Left ventricle myocardium inferior (tissue), 1 donor: ENCODE measurements at regions not wholly inside any gene's neighbourhood (a gene's known extent, or its start where the extent isn't known, plus 50 kb on each side); places are given as distances from the start of the nearest gene placed in this dataset.

Experiments used
- DNase-seq: peaks from one replicate; pipeline ENCODE4 v3.0.0-alpha.2; 2020
- H3K27ac ChIP-seq: fragments of 200-600 bp; replicated peaks from 2 replicates; pipeline ENCODE4 v1.8.0; 2021
- H3K27me3 ChIP-seq: fragments of 200-600 bp; 2 replicates; pipeline ENCODE4 v1.8.0; 2021; ENCODE audit warnings: low read depth
- H3K36me3 ChIP-seq: fragments of 200-600 bp; 2 replicates; pipeline ENCODE4 v1.8.0; 2021
- H3K4me1 ChIP-seq: fragments of 200-600 bp; 2 replicates; pipeline ENCODE4 v1.8.0; 2021
- H3K4me3 ChIP-seq: fragments of 200-600 bp; 2 replicates; pipeline ENCODE4 v1.8.0; 2021; ENCODE audit warnings: mild to moderate bottlenecking, moderate library complexity
- H3K9me3 ChIP-seq: fragments of 200-600 bp; replicated peaks from 2 replicates; pipeline ENCODE4 v1.8.0; 2021
- intact Hi-C: fragments of 100-400 bp; cut with micrococcal nuclease; formaldehyde crosslinking; loops from one replicate; pipeline ENCODE4 v1.11.0; 2022
- TF ChIP-seq, protein P1 (sequence below): fragments of 200-600 bp; IDR thresholded peaks from 2 replicates; pipeline ENCODE4 v1.8.0; 2021; ENCODE audit warnings: antibody characterized with exemption, mild to moderate bottlenecking, borderline replicate concordance
- donor health status: DM: no; HTN: yes; CAD: no; lungs with severe emphysema.

DNA sequence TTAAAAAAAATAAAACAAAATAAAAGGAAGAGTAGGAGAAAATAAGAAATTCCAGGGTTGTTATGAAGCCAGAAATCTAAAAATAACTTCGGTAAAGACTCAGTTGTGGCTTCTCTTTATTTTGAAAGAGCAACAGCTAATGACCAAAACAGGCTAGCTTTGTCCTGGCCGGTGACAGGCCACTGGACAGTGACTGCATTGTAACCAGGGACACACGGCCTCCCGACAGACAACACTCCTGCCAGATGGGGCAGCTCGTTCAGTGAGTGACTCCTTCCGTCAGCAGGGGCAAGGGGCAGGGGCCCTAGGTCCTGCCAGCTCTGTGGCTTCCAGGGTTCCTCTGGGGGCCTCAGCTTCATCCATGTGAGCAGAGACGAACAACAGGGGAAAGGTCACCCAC lies 173.4 kb downstream of the KATNAL1 start:
- TF ChIP-seq, protein P1, sequence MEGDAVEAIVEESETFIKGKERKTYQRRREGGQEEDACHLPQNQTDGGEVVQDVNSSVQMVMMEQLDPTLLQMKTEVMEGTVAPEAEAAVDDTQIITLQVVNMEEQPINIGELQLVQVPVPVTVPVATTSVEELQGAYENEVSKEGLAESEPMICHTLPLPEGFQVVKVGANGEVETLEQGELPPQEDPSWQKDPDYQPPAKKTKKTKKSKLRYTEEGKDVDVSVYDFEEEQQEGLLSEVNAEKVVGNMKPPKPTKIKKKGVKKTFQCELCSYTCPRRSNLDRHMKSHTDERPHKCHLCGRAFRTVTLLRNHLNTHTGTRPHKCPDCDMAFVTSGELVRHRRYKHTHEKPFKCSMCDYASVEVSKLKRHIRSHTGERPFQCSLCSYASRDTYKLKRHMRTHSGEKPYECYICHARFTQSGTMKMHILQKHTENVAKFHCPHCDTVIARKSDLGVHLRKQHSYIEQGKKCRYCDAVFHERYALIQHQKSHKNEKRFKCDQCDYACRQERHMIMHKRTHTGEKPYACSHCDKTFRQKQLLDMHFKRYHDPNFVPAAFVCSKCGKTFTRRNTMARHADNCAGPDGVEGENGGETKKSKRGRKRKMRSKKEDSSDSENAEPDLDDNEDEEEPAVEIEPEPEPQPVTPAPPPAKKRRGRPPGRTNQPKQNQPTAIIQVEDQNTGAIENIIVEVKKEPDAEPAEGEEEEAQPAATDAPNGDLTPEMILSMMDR: no peak
- Histone ChIP-seq H3K27me3 (no peaks in the 10 kb centered on the region), H3K4me1 (peaks cover 8% of the 10 kb centered on the region), H3K27ac (no peak overlapping the region), H3K4me3 (no peak overlapping the region), H3K9me3 (no peaks in the 10 kb centered on the region), H3K36me3 (no peaks in the 10 kb centered on the region)
- DNase-seq: no peak
- intact Hi-C loops: loop anchor here (10.0 kb wide), 1 partner anchor 331 kb away; the partner anchor contains the start of gene HMGB1

DNA sequence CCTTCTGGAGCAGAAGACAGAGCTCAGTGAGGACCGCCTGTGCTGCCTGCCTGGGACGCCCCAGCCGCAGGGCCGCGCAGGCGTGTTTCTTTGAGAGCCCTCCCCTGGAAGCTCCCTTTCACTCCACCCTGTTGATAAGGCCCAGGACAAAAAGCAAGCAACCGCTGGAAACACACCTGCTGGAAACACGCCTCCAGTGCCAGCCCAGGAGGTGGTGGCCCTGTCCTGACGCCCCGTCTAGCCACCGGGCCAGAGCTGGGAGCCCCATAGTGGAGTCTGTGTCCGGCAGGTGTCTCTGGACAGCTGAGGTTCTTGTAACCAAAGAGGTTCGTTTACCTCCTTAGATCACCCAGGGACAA lies 173.8 kb downstream of the KATNAL1 start:
- Histone ChIP-seq H3K4me3 (no peak overlapping the region), H3K9me3 (no peaks in the 10 kb centered on the region), H3K36me3 (no peaks in the 10 kb centered on the region), H3K27ac (no peak overlapping the region), H3K4me1 (peaks cover 8% of the 10 kb centered on the region), H3K27me3 (no peaks in the 10 kb centered on the region)
- TF ChIP-seq, protein P1: no peak
- intact Hi-C loops: loop anchor here (10.0 kb wide), 1 partner anchor 331 kb away; the partner anchor contains the start of gene HMGB1
- DNase-seq: no peak

DNA sequence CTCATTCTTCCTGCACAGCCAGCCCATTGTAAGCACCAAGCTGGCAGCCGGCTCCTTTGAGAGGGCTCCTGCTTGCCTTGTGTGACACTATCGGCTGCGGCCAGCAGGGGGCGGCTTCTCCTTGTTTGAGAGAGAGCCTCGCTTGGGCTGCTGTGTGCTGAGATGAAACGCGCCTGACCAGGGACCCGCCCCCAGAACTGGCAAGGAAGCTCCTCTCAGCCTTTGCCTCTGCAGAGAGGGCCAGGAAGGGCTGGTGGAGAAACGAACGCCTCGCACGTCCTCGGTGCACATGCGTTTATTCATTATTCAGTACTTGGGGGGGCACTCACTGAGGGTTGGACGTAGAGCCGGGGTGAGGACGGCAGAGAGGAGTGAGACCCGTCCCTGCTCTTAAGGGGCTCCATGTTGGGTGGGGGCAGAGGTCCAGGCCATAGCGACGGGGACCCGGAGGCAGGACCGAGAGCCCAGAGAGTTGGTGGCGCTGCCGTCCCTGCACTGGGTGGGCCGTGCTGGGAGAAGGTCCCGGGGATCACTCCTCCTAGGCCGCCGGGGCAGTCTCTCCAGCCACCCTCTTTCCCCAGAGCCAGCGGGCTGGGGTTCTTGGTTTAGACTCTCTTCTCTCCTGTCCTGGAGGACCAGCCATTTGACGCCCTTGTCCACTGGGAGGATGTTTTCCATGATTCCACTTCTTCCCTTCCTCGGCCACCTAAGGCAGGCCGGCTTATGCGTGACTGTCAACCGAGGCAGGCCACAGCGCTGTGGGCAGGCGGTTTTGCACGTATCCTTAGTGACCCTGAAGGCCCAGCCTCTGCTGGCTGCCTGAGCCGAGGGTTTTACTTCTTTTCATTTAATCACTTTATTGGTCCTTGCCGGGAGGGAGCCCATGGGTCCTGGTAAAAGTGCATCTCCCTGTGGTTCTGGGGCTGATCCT lies 174.5 kb downstream of the KATNAL1 start:
- Histone ChIP-seq H3K27me3 (no peaks in the 10 kb centered on the region), H3K27ac (no peak overlapping the region), H3K4me3 (no peak overlapping the region), H3K36me3 (no peaks in the 10 kb centered on the region), H3K4me1 (peaks cover 9% of the 10 kb centered on the region), H3K9me3 (no peaks in the 10 kb centered on the region)
- peak; percentile 96 for DNase-seq
- TF ChIP-seq, protein P1: peak; percentile 95
- intact Hi-C loops: loop anchor here (10.0 kb wide), 1 partner anchor 332 kb away; the partner anchor contains the start of gene HMGB1

DNA sequence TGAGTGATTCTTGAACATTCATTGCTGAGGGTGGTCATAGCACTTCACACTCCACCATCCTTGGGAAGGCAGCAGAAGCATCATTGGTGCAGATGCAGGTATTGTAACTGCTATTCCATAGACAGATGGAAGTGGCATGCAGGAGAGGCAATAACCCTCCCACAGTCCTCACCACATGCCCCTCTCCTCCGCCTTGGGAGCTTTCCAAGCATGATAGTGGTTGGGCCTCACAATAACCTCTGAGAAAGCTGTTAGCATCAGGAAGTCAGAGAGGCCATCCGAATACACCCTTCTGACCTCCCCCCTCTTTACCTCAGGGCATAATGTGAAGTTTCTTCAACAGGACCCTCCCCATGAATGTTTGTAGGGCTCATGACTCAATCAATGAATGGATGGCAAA lies 177.9 kb downstream of the KATNAL1 start:
- TF ChIP-seq, protein P1: no peak
- intact Hi-C loops: no loop called here
- peaks cover 21% of the 10 kb centered on the region for H3K4me1 ChIP-seq

DNA sequence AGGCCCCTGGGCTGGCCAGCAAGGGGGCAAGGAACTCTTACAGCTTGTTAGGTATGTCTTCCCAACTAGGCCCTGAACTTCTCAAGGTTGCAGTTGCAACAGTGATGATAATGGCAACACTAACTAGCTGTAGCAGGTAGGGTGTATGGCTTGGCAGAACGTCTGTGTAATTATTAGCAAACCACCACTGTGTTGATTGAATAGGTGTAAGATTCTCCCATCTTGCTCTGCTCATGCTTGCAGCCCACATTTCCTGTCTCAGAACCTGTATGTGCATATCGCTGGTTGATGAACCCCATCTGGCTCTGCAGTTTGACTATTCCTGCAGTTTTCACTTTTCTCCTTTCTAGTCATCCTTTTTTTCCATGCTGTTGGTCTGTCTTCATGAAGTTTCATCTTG lies 178.8 kb downstream of the KATNAL1 start:
- H3K27me3 ChIP-seq: peaks cover 6% of the 10 kb centered on the region
- H3K4me3 ChIP-seq: no peak overlapping the region
- intact Hi-C loops: no loop called here

More for the DNA sequence above, 177.9 kb downstream of the KATNAL1 start:
- no peak for DNase-seq
- Histone ChIP-seq H3K9me3 (no peaks in the 10 kb centered on the region), H3K4me3 (no peak overlapping the region), H3K36me3 (no peaks in the 10 kb centered on the region), H3K27me3 (peaks cover under 1% of the 10 kb centered on the region), H3K27ac (no peak overlapping the region)

More for the DNA sequence above, 178.8 kb downstream of the KATNAL1 start:
- DNase-seq: no peak
- Histone ChIP-seq H3K36me3 (no peaks in the 10 kb centered on the region), H3K4me1 (peaks cover 21% of the 10 kb centered on the region), H3K9me3 (no peaks in the 10 kb centered on the region), H3K27ac (no peak overlapping the region)
- TF ChIP-seq, protein P1: no peak
